Choroid plexus epithelial cell (primary cell): ENCODE measurements at regions not wholly inside any gene's neighbourhood (a gene's known extent, or its start where the extent isn't known, plus 50 kb on each side); places are given as distances from the start of the nearest gene placed in this dataset.

Experiments
- DNase-seq: peaks from one replicate; pipeline ENCODE4 v3.0.0-alpha.2; 2010; ENCODE audit warnings: low read depth
- H3K4me3 ChIP-seq: 2 replicates; pipeline ENCODE4 v1.5.1; 2011; ENCODE audit warnings: low read depth, mild to moderate bottlenecking, control low read depth, low read length, moderate library complexity
- TF ChIP-seq, protein P1 (sequence below): conservative IDR thresholded peaks from 2 replicates; pipeline ENCODE4 v1.5.1; 2011; ENCODE audit warnings: low read depth, mild to moderate bottlenecking, control low read depth, inconsistent platforms, low read length, moderate library complexity

DNA sequence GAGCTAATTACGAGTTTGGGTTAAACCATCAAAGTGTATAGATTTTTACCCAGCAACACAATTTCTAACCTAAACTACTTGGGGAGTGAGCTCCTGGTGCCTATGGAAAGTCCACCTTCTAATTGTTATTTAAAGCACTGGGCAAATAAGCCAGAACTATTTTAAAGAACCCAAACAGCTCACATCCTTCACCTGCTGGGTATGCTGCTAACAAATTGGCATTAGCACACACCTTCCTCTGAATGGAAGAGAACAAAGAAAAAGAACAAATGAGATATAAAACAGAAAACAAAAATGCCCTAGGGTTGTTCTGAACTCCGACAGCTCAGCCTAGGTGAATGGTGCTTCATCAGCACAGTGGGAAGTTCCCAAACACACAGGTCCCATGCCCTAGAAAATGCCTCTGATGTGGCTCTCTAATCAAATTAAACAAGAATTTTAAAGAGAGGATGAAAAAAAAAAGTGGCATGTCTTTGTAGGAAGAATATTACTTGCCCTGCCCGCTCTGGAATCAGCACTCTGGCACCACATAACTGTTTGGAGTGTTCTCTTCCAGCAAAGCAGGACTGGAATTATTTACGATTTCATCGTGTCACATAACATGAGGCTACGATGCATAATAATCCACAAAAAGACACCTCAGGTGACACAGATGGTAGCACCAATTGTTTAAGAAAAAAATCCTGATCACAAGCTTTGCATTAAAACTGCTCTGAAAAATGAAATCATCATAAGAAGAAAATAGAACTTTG lies 334.4 kb downstream of the GBE1 start:
- TF ChIP-seq, protein P1, sequence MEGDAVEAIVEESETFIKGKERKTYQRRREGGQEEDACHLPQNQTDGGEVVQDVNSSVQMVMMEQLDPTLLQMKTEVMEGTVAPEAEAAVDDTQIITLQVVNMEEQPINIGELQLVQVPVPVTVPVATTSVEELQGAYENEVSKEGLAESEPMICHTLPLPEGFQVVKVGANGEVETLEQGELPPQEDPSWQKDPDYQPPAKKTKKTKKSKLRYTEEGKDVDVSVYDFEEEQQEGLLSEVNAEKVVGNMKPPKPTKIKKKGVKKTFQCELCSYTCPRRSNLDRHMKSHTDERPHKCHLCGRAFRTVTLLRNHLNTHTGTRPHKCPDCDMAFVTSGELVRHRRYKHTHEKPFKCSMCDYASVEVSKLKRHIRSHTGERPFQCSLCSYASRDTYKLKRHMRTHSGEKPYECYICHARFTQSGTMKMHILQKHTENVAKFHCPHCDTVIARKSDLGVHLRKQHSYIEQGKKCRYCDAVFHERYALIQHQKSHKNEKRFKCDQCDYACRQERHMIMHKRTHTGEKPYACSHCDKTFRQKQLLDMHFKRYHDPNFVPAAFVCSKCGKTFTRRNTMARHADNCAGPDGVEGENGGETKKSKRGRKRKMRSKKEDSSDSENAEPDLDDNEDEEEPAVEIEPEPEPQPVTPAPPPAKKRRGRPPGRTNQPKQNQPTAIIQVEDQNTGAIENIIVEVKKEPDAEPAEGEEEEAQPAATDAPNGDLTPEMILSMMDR: no peak
- H3K4me3 ChIP-seq: no peak overlapping the region
- DNase-seq: no peak

DNA sequence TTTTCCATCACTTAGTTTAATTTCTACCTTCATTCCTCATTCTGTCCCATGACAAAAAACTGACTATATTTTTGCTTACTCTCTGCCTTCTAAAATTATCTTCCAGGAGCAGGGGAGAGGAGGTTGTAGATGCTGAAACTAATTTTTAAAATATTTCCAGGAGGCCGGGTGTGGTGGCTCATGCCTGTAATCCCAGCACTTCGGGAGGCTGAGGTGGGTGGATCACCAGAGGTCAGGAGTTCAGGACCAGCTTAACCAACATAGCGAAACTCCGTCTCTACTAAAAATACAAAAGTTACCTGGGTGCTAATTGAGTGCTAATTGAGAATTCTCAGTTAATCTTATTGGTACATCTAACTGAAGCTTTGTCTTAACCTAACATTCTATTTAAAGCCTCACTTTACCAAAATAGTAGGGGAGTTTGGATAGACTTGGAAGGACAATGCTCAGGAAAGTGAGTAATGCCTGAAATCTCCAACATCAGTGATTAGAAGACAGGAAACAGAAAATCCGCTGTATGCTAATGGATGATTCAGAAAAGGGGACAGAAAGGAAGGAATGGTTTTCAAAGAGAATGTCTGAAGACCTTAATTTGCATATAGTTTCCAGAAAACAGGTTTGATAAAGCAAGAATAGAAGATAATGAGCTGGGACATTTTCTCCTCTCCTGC lies 336.1 kb downstream of the GBE1 start:
- DNase-seq: peak; percentile 35
- TF ChIP-seq, protein P1: no peak
- H3K4me3 ChIP-seq: no peak overlapping the region

DNA sequence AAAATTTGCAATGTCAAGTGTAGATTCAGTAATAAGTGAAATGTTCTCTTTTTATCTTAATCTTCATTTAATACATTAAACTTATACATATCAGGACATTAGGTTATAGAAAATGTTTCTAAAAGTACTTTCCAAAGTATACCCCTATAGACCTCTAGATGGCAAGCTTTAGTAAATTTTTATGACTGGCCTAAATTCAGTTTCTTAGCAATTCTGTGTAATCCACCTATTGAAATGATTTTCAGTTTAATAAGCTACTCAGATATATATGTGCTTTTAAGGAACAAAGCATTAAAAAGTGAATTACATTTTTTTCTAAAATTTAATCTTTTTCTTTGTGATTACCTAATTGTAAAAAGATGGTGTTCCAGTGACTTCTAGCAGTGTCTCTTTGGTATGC lies 342.2 kb downstream of the GBE1 start:
- TF ChIP-seq, protein P1: peak; percentile 58
- no peak overlapping the region for H3K4me3 ChIP-seq
- peak; percentile 48 for DNase-seq

DNA sequence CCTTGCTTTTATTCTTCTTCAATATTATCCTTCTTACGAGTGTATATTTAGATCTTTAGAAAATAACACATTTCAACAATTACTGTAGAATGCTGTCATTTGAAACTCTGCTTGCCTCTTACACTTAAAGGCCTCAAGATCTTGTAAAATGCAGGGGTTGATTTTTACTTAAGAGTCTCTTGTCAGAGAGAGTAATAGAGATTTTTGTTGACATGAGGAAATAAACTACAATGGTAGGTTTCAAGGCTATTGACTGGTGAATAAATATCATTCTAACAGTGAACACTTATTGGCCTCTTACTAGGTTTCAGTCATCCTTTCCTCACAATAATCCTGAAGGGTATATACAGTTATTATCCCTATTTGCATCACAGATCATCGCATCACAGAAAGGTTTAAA lies 344.6 kb downstream of the GBE1 start:
- TF ChIP-seq, protein P1: no peak
- H3K4me3 ChIP-seq: no peak overlapping the region
- no peak for DNase-seq

DNA sequence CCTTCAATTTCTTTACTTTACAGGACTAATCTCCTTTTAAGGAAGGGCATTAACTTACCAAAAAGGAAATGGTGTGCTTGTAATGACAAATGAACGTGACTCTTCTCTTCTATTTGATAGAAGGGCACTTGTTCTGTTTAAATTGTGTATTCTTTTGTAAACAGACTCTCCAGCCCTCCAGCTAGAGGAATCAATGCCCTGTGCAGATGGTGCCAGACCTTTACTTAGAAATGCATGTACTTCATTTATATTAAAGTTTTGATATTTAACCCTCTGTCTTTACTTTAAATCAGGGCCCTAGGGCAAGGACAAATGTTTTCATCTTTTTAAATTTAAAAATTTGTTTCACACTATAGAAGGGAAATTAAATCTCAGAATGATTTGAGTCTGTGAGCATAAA lies 355.1 kb downstream of the GBE1 start:
- no peak for DNase-seq
- H3K4me3 ChIP-seq: no peak overlapping the region
- TF ChIP-seq, protein P1: no peak

DNA sequence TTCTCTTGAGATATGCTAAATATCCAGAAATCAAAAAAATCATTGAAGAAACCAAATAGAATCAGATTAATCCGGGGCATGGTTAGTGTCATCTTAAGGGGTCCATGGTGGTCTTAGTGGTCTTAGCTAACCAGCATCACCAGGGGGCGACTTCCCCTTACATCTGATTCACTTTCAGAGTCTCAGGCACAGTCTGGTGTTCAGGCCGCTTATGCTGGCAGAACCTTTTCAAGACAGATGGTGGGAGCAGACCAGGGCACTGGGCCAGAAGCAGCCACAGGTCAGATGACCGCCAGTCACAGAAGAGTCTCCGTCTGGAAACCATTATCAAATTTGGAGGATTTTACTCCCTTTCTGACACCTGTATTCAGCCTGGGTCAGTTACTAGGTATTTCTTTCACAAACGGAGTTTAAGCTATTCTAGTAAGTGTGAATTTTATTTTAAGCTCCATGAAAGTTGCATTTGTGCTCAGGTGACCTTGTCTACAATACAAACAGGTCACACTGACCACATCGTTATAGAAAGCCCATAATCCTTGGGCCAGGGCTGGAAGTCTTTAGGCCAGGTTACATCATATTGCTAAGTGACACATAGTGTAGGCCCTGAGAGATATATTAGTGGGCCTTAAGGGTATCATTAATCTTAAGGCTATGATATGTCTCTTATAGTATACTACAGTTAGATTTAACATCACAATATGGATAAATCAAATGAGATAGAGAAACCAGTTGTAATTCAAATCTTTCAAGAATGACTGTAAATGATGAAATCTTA lies 365.5 kb downstream of the GBE1 start:
- H3K4me3 ChIP-seq: no peak overlapping the region
- TF ChIP-seq, protein P1: no peak
- DNase-seq: no peak
